ENCODE measurements at regions not wholly inside any gene's neighbourhood (a gene's known extent, or its start where the extent isn't known, plus 50 kb on each side); places are given as distances from the start of the nearest gene placed in this dataset.

- no peak for DNase-seq
Measured at GRCh38 chr22:48247829-48248228, 1485.4 kb downstream of the TBC1D22A start.

- no peak for DNase-seq
Measured at GRCh38 chr22:48245196-48245485, 1482.7 kb downstream of the TBC1D22A start.

- DNase-seq, result no peak
Measured at GRCh38 chr22:48244388-48245195, 1482.1 kb downstream of the TBC1D22A start.

GRCh38 chr22:48242461-48242864 is 1480.0 kb downstream of the TBC1D22A start:
- DNase-seq, result no peak

- DNase-seq, result no peak
Measured at GRCh38 chr22:48241658-48242057, 1479.2 kb downstream of the TBC1D22A start.

- no peak for DNase-seq
Measured at GRCh38 chr22:48240935-48241230, 1478.4 kb downstream of the TBC1D22A start.

- no peak for DNase-seq
Measured at GRCh38 chr22:48240148-48240934, 1477.9 kb downstream of the TBC1D22A start.

- no peak for DNase-seq
Measured at GRCh38 chr22:48239461-48240147, 1477.2 kb downstream of the TBC1D22A start.

GRCh38 chr22:48238966-48239365 is 1476.5 kb downstream of the TBC1D22A start:
- DNase-seq, result no peak

GRCh38 chr22:48238284-48238915 is 1476.0 kb downstream of the TBC1D22A start:
- DNase-seq, result no peak

GRCh38 chr22:48237466-48238283 is 1475.2 kb downstream of the TBC1D22A start:
- no peak for DNase-seq

- no peak for DNase-seq
Measured at GRCh38 chr22:48236261-48236660, 1473.8 kb downstream of the TBC1D22A start.

- DNase-seq, result no peak
Measured at GRCh38 chr22:48235744-48236143, 1473.3 kb downstream of the TBC1D22A start.

GRCh38 chr22:48234011-48234410 is 1471.6 kb downstream of the TBC1D22A start:
- no peak for DNase-seq

GRCh38 chr22:48233586-48233985 is 1471.1 kb downstream of the TBC1D22A start:
- no peak for DNase-seq

GRCh38 chr22:48228468-48228867 is 1466.0 kb downstream of the TBC1D22A start:
- no peak for DNase-seq

GRCh38 chr22:48227341-48228018 is 1465.0 kb downstream of the TBC1D22A start:
- DNase-seq, result no peak

- no peak for DNase-seq
Measured at GRCh38 chr22:48226026-48227013, 1463.9 kb downstream of the TBC1D22A start.

GRCh38 chr22:48224332-48224731 is 1461.9 kb downstream of the TBC1D22A start:
- DNase-seq, result no peak

Measured in skin of body (tissue), 1 donor.